ENCODE measurements at regions not wholly inside any gene's neighbourhood (a gene's known extent, or its start where the extent isn't known, plus 50 kb on each side); places are given as distances from the start of the nearest gene placed in this dataset.

DNA sequence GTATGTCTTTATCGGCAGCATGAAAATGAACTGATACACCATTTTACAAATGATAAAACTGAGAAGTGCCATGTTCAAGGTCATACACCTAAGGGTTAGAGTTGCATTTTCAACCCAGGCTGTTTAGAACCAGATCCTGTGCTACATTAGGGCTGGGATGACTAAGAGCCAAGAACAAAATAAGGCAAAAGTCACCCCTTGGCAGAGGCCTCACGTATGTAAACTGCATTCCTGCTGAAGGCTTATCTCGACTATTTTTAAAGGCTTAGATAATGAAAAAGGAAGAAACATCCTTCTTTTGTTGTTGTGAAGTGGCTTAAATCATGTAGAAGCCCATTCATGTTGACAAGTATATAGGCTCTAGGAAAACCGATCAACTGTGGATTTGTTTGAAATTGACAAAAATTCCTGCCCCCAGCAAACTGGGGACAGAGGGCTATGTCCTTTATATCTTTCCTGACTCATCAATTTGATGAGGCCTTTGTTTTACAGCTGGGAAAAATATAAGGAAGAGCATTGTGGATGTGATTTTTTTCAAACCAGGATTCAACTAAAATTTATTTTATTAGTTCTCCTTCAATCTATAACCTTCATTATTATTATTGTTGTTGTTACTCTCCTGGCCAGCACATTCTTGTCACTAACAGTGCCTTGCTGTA is 196.5 kb downstream of the SNX18 start:
- no peak for DNase-seq (ENCODE audit: low spot score)

DNA sequence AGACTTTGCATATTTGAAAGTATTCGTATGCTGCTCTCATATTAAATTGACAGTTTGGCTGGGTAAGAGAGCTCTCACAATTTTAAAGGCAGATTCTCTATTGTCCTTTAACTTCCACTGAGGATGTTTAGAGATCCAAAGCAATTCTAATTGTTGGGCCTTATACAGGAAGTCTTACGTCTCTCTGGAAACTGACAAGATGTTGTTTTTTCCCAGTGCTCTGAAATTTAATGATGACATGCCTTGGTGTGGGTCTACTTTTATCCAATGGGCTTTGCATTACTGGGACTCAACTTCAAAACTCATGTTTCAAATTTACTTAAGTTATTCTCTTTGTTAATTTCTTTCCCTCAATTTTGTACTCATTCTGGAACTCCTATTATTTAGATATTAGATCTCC is 191.5 kb downstream of the SNX18 start:
- no peak for DNase-seq (ENCODE audit: low spot score)

DNA sequence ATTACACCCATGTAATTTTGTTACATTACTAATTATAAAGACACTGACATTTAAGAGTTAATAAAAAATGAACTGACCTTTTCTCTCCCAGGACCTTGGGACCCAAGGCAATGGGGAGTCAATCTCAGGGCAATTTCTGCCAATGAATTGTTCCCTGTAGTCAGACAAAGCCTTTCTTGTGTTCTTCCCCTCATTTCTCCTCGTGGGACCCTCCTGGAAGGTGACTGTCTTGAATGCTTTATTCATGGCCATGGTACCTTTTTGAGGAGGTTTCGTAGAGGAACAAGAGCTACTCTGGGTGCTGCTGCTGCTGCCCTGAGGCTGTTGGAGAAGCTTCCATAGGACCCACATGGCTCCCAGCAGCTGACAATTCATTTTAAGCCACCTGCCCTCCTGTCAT is 190.3 kb downstream of the SNX18 start:
- DNase-seq (ENCODE audit: low spot score) = no peak

DNA sequence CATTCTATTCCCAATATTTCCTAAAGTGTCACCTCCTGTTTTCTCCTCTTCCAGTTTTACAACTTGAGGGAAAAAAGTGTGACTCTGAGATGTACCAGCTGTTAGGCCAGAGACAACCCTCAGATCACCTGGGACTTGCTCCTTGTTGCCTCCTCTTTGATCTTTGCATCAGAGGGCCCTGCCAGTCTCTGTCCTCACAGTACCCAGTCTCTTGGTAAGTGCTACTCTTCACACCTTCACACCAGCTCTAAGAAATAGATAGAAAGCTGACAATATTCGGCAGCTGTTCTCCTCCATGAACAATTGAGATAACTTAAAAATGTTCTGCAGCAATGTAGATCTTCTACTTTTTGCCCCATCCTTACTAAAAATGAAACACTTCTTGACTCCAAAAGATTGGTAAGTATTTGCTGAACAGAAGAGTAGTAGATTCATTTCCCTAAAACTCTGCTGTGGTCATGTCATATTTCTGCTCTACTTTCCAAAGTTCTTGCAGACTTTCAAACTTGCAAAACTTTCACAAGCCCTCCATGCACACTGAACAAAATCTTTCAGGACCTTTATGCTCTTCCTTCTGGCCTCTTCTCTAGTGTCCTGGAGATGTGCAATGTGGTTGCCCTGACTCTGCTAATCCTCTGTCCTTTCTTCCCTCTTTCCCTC is 188.6 kb downstream of the SNX18 start:
- DNase-seq (ENCODE audit: low spot score) = no peak

DNA sequence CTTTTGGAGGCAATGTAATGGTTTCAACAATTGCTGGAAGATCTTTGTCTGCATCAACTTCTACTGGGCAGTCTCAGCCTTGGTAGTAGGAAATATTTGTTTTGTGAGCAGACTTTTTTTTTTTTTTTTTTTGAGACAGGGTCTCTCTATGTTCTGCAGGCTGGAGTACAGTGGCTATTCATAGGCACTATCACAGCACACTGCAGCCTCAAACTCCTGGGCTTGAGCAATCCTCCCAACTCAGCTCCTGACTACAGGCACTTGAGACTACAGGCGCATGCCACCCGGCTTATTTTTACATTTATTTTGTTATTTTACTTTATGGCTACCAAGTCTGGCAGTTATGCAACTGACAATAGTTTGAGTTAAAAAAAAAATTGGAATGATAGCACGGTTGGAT is 187.3 kb downstream of the SNX18 start:
- DNase-seq (ENCODE audit: low spot score) = no peak

DNA sequence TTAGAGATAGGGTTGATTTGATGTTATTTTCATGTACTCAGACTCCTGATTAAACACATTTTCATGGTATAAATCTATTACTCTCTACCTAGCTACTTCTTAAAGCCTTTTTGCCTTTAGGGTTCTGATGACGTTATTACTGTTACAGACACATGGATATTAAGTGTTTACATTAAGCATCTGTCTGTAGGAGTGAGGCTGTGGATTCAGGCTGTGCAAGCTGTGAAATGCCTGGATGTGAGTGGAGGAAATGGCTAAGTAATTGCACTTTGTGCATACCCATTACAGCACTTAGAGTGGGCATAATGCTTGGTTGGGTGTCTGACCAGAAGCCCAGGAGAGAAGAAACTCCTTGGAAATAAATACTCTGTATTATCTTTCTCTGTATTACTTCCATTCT is 186.8 kb downstream of the SNX18 start:
- no peak for DNase-seq (ENCODE audit: low spot score)

DNA sequence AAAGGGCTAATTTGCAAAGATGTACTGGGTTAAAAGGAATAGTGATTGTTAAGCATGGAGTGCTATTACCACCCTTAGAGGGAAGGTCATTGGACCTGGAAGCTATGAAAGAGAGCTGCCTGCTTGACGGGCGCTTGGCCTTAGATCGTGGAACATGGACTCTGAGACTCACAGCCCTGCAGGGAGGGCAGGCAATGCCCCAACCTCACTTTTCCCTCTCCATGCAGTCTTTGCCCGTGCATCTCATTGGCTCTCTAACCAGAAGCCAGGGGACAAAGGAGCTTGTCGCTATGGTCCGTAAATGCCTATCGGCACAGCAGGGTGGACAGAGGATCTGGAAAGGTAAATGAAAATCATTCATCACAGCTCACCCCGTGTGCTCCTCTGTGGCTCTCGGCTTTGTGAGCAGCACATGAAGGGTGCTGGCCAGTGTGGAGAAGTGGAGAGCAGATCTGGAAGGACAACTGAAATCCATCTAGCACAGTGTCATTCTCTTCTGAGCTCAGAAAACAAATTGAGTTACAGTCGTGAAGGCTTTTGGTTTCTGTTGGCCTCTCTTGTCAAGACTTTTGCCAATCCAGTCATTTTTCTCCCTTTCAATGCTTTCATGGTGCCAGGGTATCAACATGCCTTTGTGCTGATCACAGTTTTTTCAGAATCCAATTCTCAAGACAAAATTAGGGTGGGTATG is 186.2 kb downstream of the SNX18 start:
- no peak for DNase-seq (ENCODE audit: low spot score)

DNA sequence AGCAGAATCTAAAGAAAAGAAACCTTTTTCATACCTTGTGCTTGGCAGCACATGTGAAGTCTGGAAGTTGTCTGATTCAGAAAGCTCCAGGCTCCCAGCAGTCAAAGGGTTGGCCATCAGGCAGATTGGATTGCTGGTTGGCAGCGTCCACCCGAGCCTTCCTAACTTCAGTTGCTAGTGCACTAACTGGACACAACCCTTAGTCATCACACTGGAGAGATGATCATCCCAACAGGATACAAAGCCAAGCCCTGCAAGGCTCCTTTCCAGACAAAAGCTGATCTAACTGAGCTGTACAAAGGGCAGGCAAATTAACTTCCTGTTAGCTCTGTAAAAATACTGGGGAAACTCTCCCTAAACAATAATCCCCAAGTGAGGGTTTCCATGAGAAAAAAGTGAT is 185.6 kb downstream of the SNX18 start:
- no peak for DNase-seq (ENCODE audit: low spot score)

DNA sequence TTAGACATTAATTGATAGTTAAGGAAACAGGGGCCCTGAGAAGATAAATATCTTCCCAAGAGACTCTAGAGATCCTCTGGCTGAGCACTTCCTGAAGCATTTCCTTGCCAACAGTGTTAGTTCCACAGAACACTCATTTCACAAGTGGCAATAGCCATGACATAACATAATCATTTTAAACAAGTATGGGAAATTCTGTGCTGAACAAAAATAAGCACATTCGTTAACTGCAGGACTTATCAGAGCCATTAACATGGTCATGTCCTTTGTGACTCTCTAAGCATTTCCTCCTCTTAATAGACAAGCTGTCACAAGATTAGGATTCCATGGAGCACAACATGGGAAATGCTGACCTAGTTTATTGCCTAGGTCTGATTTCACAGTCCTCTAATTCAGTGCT is 184.9 kb downstream of the SNX18 start:
- no peak for DNase-seq (ENCODE audit: low spot score)

DNA sequence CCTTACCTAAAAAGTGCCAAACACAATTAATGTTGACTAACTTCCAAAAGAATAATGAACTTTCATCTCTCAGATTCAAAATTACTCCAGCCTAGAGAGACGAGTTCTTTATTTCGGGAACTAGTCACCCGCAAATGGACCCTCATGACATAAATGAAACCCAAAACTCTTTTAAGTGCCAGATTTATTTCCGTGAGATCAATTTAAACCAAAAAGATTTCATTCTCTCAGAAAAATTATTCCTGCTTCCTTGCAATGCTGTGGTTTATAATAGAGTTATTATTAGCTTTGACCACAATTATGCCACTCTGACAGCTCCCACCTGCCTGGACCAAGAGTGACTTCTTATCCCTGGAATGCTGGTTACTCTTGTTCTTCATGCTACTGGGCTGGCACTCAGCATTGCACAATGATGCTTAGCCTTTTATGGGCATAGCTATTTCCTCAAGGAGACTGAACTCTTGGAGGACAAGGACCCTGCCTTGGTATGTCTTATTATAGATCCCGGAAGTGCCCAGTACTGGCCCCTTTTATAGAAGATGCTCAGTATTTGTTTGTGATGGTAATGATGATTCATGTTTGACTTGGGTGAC is 183.5 kb downstream of the SNX18 start:
- no peak for DNase-seq (ENCODE audit: low spot score)

DNA sequence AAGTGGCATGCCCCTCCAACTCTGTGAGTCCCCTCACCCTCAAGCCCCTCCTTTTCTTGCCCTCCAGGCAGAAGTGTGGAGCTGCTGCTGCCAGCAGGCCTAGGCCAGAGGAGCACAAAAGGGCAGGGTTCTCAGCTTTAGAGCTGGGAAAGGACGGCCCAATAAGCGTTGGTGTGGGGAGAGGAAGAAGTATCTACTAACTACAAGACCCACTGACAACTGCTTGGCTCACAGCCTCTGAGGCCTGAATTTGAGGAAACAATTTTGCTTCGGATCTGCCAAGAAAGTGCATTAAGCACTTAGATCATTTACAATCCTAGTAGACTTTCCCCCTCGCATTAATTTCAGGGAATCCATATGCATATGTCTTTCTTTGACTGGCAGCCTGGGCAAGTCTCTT is 179.4 kb downstream of the SNX18 start:
- DNase-seq (ENCODE audit: low spot score) = no peak

DNA sequence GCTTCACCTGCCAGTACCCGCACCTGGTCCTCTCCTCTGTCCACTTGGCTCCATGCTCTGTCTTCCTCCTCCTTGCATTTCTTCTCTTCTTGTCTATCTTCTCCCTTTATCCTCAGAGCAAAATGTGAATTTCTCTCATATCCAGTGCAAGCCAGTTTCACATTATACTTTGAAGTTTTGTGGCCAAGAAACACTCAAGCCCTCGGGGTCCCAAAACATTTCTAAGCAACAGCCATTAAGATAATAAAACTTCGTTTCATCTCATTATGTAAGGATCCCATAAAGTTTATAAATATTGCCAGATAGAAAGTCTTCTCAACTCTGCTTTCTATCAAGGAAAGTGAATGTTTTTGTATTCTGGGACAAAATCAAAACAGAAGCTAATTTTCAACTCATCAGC is 178.8 kb downstream of the SNX18 start:
- no peak for DNase-seq (ENCODE audit: low spot score)

DNA sequence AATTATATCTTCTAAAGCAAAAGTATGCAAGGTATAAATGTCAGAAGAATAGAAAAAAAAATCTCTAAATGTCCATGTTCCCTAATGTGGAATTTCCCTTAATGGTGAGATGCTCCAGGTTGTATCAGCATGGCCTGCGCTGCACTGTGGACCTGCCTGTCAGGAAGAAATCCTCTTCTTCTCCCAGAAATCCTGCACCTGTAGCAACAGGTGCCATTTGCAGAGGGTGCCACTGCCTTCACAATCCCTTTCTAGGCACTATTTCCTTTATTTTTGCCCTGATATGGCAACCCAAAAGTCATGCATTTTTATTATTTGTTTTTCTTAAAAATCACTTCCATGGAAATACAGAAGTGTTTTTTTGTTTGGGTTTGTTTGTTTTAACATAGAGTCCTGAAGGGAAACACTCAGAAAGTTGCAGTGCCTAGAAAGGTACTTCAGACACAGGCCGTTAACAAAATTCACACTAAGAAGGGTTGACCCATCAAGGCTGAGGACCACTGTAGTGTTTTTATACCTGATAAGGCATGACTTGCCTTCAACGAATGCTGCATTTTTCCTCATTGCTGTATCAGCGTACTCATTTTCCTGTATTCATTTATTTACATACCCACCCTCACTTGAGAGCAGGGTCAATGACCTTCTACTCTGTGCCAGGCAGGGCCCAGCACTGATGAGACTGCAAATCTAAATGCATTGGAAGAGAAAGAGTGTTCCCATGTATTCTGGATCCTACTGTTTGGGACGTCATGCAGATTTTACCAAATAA is 177.8 kb downstream of the SNX18 start:
- no peak for DNase-seq (ENCODE audit: low spot score)

DNA sequence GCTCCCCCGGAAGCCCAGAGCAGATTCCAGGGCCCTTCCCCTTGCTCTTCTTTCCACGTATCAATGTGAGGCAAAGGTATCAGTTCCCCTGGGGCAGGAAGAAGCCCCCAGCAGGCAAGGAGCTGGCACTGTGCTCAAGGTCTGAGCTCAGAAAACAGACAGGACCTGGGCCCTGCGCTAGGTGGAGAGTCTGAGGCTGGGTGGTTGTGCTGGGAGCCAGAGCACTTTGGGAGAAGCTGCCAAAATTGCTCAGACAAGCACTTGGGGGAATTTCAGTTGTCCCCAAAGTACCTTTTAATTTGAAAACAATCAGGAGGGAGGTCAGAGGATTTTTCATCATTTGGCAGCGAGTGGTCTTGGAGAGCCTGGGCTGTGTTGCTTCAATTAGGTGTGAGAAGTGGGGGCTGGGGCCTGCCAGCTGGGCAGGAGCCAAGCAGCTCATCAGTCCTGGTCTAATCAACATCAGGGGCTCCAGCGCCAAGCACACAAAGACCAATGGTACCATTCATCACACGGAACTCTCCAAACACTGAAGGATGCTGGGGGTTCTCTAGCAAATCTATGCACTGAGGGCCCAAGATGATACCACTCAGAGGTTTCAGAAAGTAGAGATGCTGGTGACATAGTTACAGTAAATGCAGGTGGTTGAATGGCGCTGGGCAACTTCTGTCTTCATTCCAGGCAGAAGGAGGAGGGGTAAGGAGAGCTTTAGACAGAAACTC is 176.5 kb downstream of the SNX18 start:
- no peak for DNase-seq (ENCODE audit: low spot score)

DNA sequence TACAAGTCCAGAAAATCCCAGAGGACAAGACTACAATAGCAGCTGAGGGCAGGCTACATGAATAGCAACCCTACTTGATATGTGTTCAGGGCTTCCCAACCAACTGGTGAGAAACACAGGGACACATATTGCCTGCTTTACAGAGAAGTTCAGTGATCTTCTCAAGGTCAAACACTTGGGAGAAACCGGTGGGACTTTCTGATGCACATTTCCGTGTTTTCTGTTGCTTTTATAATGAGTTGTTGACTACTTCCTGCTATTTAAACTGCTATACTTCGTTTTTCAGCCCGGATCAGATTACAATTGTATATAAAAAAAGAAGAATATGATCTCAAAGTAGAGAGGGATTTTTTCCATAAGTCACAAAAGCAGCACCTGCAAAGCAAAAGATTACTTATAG is 175.1 kb downstream of the SNX18 start:
- no peak for DNase-seq (ENCODE audit: low spot score)

DNA sequence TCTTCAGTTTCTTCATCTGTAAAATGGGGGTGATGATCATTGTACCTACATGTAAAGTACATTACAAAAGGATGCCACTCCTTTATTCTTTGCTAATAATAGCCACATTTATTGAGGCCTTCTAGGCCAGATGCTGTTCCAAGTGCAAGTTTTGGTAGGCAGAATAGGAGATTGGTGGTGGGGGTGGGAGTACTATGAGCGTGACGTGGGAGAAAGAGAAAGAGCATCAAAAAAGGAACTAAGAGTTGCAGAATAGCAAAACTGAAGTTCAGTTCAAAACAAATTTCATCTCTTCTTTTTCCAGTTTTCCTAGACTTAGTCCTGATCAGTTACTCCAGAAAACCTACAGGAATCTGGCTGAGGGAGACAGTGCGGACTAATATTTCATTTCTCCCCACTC is 174.1 kb downstream of the SNX18 start:
- no peak for DNase-seq (ENCODE audit: low spot score)

DNA sequence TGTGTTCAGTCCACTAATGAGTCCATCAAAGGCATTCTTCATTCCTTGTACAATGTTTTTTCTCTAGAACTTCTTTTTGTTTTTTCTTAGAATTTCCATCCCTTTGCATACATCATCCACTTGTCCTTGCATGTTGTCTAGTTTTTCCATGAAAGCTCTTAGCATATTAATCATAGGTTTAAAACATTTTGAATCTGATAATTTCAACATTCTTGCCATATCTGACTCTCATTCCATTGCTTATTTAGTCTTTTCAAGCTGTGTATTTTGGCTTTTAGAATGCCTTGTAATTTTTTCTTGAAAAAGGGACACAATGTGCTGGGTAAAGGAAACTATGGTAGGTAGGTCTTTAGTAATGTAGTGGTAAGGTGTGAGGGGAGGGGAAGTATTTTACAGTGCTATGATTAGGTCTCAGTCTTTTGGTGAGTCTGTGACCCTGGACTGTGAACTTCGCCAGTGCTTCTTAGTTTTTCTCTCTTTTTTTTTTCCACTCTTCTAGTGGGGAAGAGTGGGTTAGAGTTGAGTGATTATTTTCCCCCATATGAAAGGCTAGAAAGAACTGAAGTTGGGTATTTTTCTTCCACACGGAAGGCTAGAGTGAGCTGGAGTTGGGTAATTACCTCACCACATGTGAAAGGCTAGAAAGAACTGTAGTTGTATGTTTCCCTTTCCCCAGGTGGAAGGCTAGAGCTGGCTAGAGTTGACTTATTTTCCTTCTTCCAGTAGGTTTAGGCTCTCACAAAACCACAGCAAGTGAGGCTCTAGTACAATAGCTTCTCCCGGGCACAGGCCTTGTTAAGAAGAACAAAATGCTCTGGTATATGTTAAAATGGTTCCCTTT is 172.1 kb downstream of the SNX18 start:
- no peak for DNase-seq (ENCODE audit: low spot score)

DNA sequence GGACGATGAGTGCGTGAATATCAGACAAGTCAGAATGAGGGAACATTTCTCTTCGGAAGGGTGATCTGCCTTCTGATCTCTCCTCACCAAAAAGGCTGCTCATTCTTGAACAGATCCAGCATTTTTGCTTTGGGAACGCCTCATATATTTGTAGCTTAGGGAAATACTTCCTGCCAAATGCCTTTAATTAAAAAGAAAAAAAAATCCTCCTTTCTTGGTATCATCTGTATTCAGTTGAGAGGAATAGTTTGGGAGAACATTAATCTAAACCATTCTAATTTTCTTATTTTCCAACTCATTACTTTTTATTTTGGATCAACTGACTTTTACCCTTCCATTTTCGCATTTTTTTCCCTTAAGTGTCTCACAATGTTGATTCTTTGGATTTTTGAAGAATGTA is 163.4 kb downstream of the SNX18 start:
- DNase-seq (ENCODE audit: low spot score) = no peak

DNA sequence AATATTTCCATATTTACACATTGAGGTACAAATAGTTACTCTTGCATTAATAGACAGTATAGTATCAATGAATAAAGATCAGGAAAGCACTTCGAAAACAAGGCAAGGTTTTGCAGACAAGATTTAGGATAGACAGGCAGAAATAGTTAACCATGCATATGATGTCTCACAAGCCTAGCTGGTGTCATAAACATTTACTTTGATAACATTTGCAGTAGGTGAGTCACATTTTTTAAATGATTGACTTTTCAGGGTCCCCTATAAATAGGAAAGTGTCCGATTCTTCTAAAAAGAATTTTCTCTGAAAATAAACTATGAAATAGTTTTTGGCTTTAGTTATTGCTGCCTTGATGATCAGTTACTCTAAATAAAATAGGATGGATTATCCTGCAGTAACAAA is 162.1 kb downstream of the SNX18 start:
- no peak for DNase-seq (ENCODE audit: low spot score)

DNA sequence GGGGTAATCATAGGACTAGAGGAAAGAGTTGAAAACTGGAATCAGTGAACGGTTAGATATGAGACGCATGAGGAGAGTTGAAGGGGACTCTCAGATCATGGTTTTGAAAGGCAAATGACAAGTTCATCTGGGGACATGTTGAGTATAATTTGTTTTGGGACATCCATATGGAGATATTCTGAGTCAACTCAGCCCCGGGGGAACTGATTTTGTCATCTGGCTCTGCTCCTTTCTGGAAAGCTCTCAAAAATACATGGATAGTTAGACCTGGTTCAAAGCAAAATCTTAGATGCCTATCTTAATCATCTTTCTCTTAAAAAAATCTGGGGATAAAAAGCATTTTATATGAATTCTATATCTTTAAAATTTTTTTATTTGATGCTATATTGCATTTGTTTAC is 161.2 kb downstream of the SNX18 start:
- no peak for DNase-seq (ENCODE audit: low spot score)
